HepG2 (cell line): ENCODE measurements at regions not wholly inside any gene's neighbourhood (a gene's known extent, or its start where the extent isn't known, plus 50 kb on each side); places are given as distances from the start of the nearest gene placed in this dataset.

Experiments used
- ATAC-seq: fragments of 200-7000 bp; cut with Tn5 transposase; 3 replicates; pipeline ENCODE4 v1.9.1; 2020; ENCODE audit warnings: mild to moderate bottlenecking, moderate library complexity
- BruUV-seq: library from RNA; stranded (reverse); fragments of 400-500 nt; replicated peaks from 2 replicates; lab custom pipeline; 2021; lab: Mats Ljungman, UMichigan
- CTCF ChIA-PET: fragments of 300-600 bp; formaldehyde crosslinking; extraction: SDS; loops from one replicate; lab custom pipeline; 2021; ENCODE audit warnings: low total read pairs, inconsistent platforms, low intra/inter-chr PET ratio; lab: Yijun Ruan, JAX
- POLR2A ChIA-PET: fragments of 350-600 bp; sonication (Branson Sonifier 250); formaldehyde crosslinking; loops from one replicate; lab custom pipeline; 2020; ENCODE audit warnings: antibody characterized with exemption, inconsistent platforms; lab: Yijun Ruan, JAX
- DNase-seq: peaks from one replicate; pipeline ENCODE4 v3.0.0-alpha.2; 2015; ENCODE audit warnings: low spot score
- FAIRE-seq: peaks from 3 replicates; lab custom pipeline; 2011; peaks lifted over from hg19 to GRCh38; lab: Jason Lieb, UNC
- H2AFZ ChIP-seq: one replicate; pipeline ENCODE4 v1.6.1; 2011; ENCODE audit warnings: low read length, inconsistent platforms
- H3K27ac ChIP-seq: fragments of 300-600 bp; 3 replicates; pipeline ENCODE4 v1.8.0; 2011; ENCODE audit warnings: mixed run types, mild to moderate bottlenecking, mixed read lengths, low read length, inconsistent platforms; ENCODE audit not compliant: insufficient read depth; ENCODE audit errors: extremely low read length
- H3K27me3 ChIP-seq, 2 experiments: fragments of 200-600 bp in 1 of 2; 2 replicates in 1 of 2; 3 replicates in 1 of 2; pipeline versions ENCODE4 v1.6.0 to v1.8.0; 2011; ENCODE audit warnings: low read length in 2 of 2, mild to moderate bottlenecking in 2 of 2, moderate library complexity in 2 of 2, inconsistent platforms in 1 of 2; ENCODE audit not compliant: insufficient read depth in 2 of 2, control insufficient read depth in 1 of 2
- H3K36me3 ChIP-seq, 2 experiments: fragments of 200-600 bp in 1 of 2; replicated peaks in 1 of 2; 2 replicates in 1 of 2; 3 replicates in 1 of 2; pipeline versions ENCODE4 v1.5.1 to v1.8.0; 2011; ENCODE audit warnings: low read length in 2 of 2, inconsistent platforms in 1 of 2; ENCODE audit not compliant: insufficient read depth in 2 of 2, control insufficient read depth in 1 of 2
- H3K4me1 ChIP-seq: 2 replicates; pipeline ENCODE4 v1.5.1; 2012; ENCODE audit warnings: low read length, inconsistent platforms; ENCODE audit not compliant: insufficient read depth
- H3K4me2 ChIP-seq: 2 replicates; pipeline ENCODE4 v1.6.0; 2011; ENCODE audit warnings: low read depth, low read length, inconsistent platforms
- H3K4me3 ChIP-seq, 3 experiments: fragments of 200-600 bp in 1 of 3; sonication (generic), shearing (Covaris generic) in 1 of 3; replicated peaks in 1 of 3; 2 replicates each; pipeline ENCODE4 v1.5.1; 2011 to 2016; ENCODE audit warnings: low read length in 3 of 3, inconsistent platforms in 2 of 3, low read depth in 2 of 3, mild to moderate bottlenecking in 2 of 3, control low read depth in 1 of 3, mixed read lengths in 1 of 3; ENCODE audit not compliant: insufficient read depth in 1 of 3
- H3K79me2 ChIP-seq: one replicate; pipeline ENCODE4 v1.6.1; 2011; ENCODE audit warnings: low read length, inconsistent platforms; ENCODE audit not compliant: insufficient read depth
- H3K9ac ChIP-seq: 2 replicates; pipeline ENCODE4 v1.6.0; 2011; ENCODE audit warnings: mild to moderate bottlenecking, low read depth, low read length, inconsistent platforms; ENCODE audit not compliant: insufficient read depth
- H3K9me3 ChIP-seq: 2 replicates; pipeline ENCODE4 v1.5.1; 2012; ENCODE audit warnings: mild to moderate bottlenecking, low read length
- H4K20me1 ChIP-seq: 2 replicates; pipeline ENCODE4 v1.6.0; 2011; ENCODE audit warnings: inconsistent platforms, mild to moderate bottlenecking, low read length, moderate library complexity; ENCODE audit not compliant: insufficient read depth
- KAT8 ChIP-seq: IDR thresholded peaks from 2 replicates; pipeline ENCODE4 v1.6.1; 2016; ENCODE audit warnings: missing genetic modification reagents, missing compliant biosample characterization
- LBX2 ChIP-seq: sonication (generic); formaldehyde crosslinking; IDR thresholded peaks from 2 replicates; pipeline ENCODE4 v1.5.0; 2020; ENCODE audit warnings: missing genetic modification reagents, mild to moderate bottlenecking, borderline replicate concordance
- MAFK ChIP-seq, 2 experiments: IDR thresholded peaks in 1 of 2; conservative IDR thresholded peaks in 1 of 2; 2 replicates each; pipeline ENCODE4 v1.6.1; 2011; ENCODE audit warnings: improper control_type of control experiment in 2 of 2, low read length in 2 of 2
- MBNL3 ChIP-seq: fragments of 250-450 bp; sonication (Bioruptor Pico); conservative IDR thresholded peaks from 2 replicates; pipeline ENCODE4 v1.8.0; 2022; ENCODE audit warnings: mild to moderate bottlenecking, inconsistent platforms
- NFE2L2 ChIP-seq: fragments of 150-350 bp; IDR thresholded peaks from 2 replicates; pipeline ENCODE4 v1.6.1; 2014; ENCODE audit warnings: low read length
- NR1H2 ChIP-seq: sonication (generic); formaldehyde crosslinking; IDR thresholded peaks from 2 replicates; pipeline ENCODE4 v1.8.1; 2022; ENCODE audit warnings: low read depth, missing genetic modification reagents, borderline replicate concordance
- POGK ChIP-seq: sonication (generic); formaldehyde crosslinking; conservative IDR thresholded peaks from 2 replicates; pipeline ENCODE4 v1.8.0; 2022; ENCODE audit warnings: mild to moderate bottlenecking, moderate library complexity, missing genetic modification reagents
- POLR2A ChIP-seq, 2 experiments: IDR thresholded peaks; 2 replicates each; pipeline ENCODE4 v1.6.1; 2011; ENCODE audit warnings: low read depth in 2 of 2, low read length in 2 of 2, mild to moderate bottlenecking in 1 of 2, moderate library complexity in 1 of 2; ENCODE audit not compliant: insufficient read depth in 1 of 2
- SOX6 ChIP-seq, 2 experiments: fragments of 450-650 bp in 1 of 2; sonication (generic) in 1 of 2; formaldehyde crosslinking in 1 of 2; IDR thresholded peaks; 2 replicates each; pipeline versions ENCODE4 v1.4.0 to v1.6.1; 2017 to 2020; ENCODE audit warnings: antibody characterized with exemption in 1 of 2, mild to moderate bottlenecking in 1 of 2, missing genetic modification reagents in 1 of 2
- ZIK1 ChIP-seq: sonication (generic); formaldehyde crosslinking; IDR thresholded peaks from 2 replicates; pipeline ENCODE4 v1.5.0; 2020; ENCODE audit warnings: mild to moderate bottlenecking, low read depth, missing genetic modification reagents, borderline replicate concordance
- ZNF160 ChIP-seq: sonication (generic); formaldehyde crosslinking; IDR thresholded peaks from 2 replicates; pipeline ENCODE4 v1.8.0; 2022; ENCODE audit warnings: mild to moderate bottlenecking, inconsistent platforms, missing genetic modification reagents
- ZNF432 ChIP-seq: sonication (generic); formaldehyde crosslinking; IDR thresholded peaks from 2 replicates; pipeline ENCODE4 v1.5.0; 2020; ENCODE audit warnings: missing genetic modification reagents, mild to moderate bottlenecking, borderline replicate concordance
- ZNF563 ChIP-seq: sonication (generic); formaldehyde crosslinking; IDR thresholded peaks from 2 replicates; pipeline ENCODE4 v1.8.0; 2022; ENCODE audit warnings: mild to moderate bottlenecking, moderate library complexity, missing genetic modification reagents
- ZNF589 ChIP-seq: sonication (generic); formaldehyde crosslinking; conservative IDR thresholded peaks from 2 replicates; pipeline ENCODE4 v1.8.0; 2022; ENCODE audit warnings: mild to moderate bottlenecking, moderate library complexity, missing genetic modification reagents
- WGBS: methylation state at CpG from one replicate; pipeline ENCODE4 v1.1.6; 2017; ENCODE audit warnings: low lambda C conversion rate; 5-methylcytosine and 5-hydroxymethylcytosine counted together
- in situ Hi-C: cut with HindIII; loops from 2 replicates; pipeline ENCODE4 v1.10.0; 2017; ENCODE audit warnings: low pct_unique_long_range_greater_than_20kb; ENCODE audit not compliant: extremely low pct_ligation_motif_present
- intact Hi-C: fragments of 100-400 bp; cut with micrococcal nuclease; formaldehyde crosslinking; loops from one replicate; pipeline ENCODE4 v1.10.0; 2022; ENCODE audit not compliant: unreplicated experiment
- TF ChIP-seq, protein P1 (sequence below): sonication (generic); formaldehyde crosslinking; IDR thresholded peaks from 2 replicates; pipeline ENCODE4 v1.4.0; 2020; ENCODE audit warnings: missing genetic modification reagents, borderline replicate concordance

GRCh38 chr17:13374203-13375143 lies 227.3 kb downstream of the HS3ST3A1 start:
- H3K4me2 ChIP-seq = no peak overlapping the region
- H3K36me3 ChIP-seq = no peaks in the 10 kb centered on the region
- in situ Hi-C loops = no loop called here
- no peaks in the 10 kb centered on the region for H3K27me3 ChIP-seq
- H2AFZ ChIP-seq = no peak overlapping the region
- ChIA-PET POLR2A (no interaction called here), CTCF (no interaction called here)
- no peak for DNase-seq
- FAIRE-seq = no peak
- H3K79me2 ChIP-seq = no peaks in the 10 kb centered on the region
- TF ChIP-seq MAFK (conservative IDR thresholded peaks at IDR 0.05 in 1 of 2, IDR thresholded peaks at IDR 0.05 in 1 of 2; ENCODE audit: low read length in 2 of 2) (0 out of 4 replicates have a peak, but pooled peaks of 1 of the 2 experiments have one; percentile 12), MBNL3 (no peak), ZNF160 (CRISPR knock-in tag) (no peak), NFE2L2 (peak; percentile 69)
- no peak overlapping the region for H3K9ac ChIP-seq
- H4K20me1 ChIP-seq = no peaks in the 10 kb centered on the region
- no peaks in the 10 kb centered on the region for H3K4me1 ChIP-seq
- no peak for ATAC-seq
- H3K4me3 ChIP-seq = no peak overlapping the region
- H3K9me3 ChIP-seq = no peaks in the 10 kb centered on the region
- intact Hi-C loops = no loop called here
- WGBS = 35% methylated on average over 9 of the region's 9 CpGs
- H3K27ac ChIP-seq = no peak overlapping the region
- BruUV-seq = no TSS peak

DNA sequence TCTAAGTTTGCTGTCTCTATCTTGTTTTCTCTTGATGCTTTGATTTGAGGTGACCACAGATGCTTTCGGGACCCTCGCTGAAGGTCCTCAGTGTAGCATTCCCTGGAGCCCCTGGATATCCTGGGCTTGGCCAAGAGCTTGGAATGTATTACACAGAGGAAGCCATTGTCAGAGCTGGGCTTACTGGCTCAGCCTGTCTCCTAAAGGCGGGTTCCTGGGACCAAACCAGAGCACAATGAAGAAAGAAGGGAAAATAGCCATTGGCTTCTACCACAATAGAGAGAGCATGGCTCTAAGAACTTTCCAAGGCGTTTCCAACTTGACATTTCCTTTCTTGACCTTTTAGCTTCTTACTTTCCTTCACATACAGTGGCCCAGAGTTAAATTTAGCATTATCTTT lies 229.3 kb downstream of the HS3ST3A1 start:
- Histone ChIP-seq H3K27ac (no peak overlapping the region), H3K9ac (no peak overlapping the region), H3K79me2 (no peaks in the 10 kb centered on the region), H3K9me3 (no peaks in the 10 kb centered on the region), H3K4me2 (no peak overlapping the region), H4K20me1 (no peaks in the 10 kb centered on the region), H3K27me3 (no peaks in the 10 kb centered on the region), H2AFZ (no peak overlapping the region), H3K36me3 (no peaks in the 10 kb centered on the region), H3K4me1 (no peaks in the 10 kb centered on the region), H3K4me3 (no peak overlapping the region)
- CTCF ChIA-PET = no interaction called here
- no TSS peak for BruUV-seq
- WGBS = 45% methylated on average over 4 of the region's 4 CpGs
- FAIRE-seq (no peak), DNase-seq (no peak), ATAC-seq (no peak)
- intact Hi-C loops = no loop called here
- POLR2A ChIA-PET = no interaction called here
- in situ Hi-C loops = no loop called here
- TF ChIP-seq ZNF589 (CRISPR knock-in tag) (no peak), NR1H2 (no peak), ZIK1 (CRISPR knock-in tag) (no peak), ZNF563 (CRISPR knock-in tag) (no peak), KAT8 (CRISPR knock-in tag) (no peak), LBX2 (no peak), POLR2A (IDR thresholded peaks at IDR 0.05; ENCODE audit: insufficient read depth in 1 of 2, low read depth in 2 of 2, low read length in 2 of 2) (no peak), ZNF432 (no peak), SOX6 (IDR thresholded peaks at IDR 0.05) (no peak), SOX6 (CRISPR knock-in tag; IDR thresholded peaks at IDR 0.05) (no peak), POGK (CRISPR knock-in tag) (no peak)
- TF ChIP-seq, protein P1, sequence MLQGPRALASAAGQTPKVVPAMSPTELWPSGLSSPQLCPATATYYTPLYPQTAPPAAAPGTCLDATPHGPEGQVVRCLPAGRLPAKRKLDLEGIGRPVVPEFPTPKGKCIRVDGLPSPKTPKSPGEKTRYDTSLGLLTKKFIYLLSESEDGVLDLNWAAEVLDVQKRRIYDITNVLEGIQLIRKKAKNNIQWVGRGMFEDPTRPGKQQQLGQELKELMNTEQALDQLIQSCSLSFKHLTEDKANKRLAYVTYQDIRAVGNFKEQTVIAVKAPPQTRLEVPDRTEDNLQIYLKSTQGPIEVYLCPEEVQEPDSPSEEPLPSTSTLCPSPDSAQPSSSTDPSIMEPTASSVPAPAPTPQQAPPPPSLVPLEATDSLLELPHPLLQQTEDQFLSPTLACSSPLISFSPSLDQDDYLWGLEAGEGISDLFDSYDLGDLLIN = no peak
